ENCODE measurements at regions not wholly inside any gene's neighbourhood (a gene's known extent, or its start where the extent isn't known, plus 50 kb on each side); places are given as distances from the start of the nearest gene placed in this dataset.

- TF ChIP-seq ZBTB40 (IDR thresholded peaks at IDR 0.05) (no peak), ZBTB40 (CRISPR knock-in tag; IDR thresholded peaks at IDR 0.05) (no peak), ZNF830 (CRISPR knock-in tag; IDR thresholded peaks at IDR 0.05) (no peak), KAT7 (CRISPR knock-in tag; IDR thresholded peaks at IDR 0.05; ENCODE audit: borderline replicate concordance) (no peak), SUPT5H (IDR thresholded peaks at IDR 0.05) (no peak), STAG1 (CRISPR knock-in tag; IDR thresholded peaks at IDR 0.05; ENCODE audit: borderline replicate concordance) (no peak), SRSF1 (IDR thresholded peaks at IDR 0.05; ENCODE audit: low read depth, low read length) (no peak), ZEB2 (IDR thresholded peaks at IDR 0.05) (no peak), EZH2 (IDR thresholded peaks at IDR 0.05; ENCODE audit: borderline replicate concordance, low read depth, low read length) (no peak), ZBTB34 (CRISPR knock-in tag; IDR thresholded peaks at IDR 0.05) (no peak), ESRRB (CRISPR knock-in tag; IDR thresholded peaks at IDR 0.05; ENCODE audit: borderline replicate concordance) (no peak)
- TF ChIP-seq, protein P1, sequence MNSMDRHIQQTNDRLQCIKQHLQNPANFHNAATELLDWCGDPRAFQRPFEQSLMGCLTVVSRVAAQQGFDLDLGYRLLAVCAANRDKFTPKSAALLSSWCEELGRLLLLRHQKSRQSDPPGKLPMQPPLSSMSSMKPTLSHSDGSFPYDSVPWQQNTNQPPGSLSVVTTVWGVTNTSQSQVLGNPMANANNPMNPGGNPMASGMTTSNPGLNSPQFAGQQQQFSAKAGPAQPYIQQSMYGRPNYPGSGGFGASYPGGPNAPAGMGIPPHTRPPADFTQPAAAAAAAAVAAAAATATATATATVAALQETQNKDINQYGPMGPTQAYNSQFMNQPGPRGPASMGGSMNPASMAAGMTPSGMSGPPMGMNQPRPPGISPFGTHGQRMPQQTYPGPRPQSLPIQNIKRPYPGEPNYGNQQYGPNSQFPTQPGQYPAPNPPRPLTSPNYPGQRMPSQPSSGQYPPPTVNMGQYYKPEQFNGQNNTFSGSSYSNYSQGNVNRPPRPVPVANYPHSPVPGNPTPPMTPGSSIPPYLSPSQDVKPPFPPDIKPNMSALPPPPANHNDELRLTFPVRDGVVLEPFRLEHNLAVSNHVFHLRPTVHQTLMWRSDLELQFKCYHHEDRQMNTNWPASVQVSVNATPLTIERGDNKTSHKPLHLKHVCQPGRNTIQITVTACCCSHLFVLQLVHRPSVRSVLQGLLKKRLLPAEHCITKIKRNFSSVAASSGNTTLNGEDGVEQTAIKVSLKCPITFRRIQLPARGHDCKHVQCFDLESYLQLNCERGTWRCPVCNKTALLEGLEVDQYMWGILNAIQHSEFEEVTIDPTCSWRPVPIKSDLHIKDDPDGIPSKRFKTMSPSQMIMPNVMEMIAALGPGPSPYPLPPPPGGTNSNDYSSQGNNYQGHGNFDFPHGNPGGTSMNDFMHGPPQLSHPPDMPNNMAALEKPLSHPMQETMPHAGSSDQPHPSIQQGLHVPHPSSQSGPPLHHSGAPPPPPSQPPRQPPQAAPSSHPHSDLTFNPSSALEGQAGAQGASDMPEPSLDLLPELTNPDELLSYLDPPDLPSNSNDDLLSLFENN (IDR thresholded peaks at IDR 0.05; ENCODE audit: low read depth in 2 of 2, low read length in 2 of 2), result no peak
- TF ChIP-seq, protein P2, sequence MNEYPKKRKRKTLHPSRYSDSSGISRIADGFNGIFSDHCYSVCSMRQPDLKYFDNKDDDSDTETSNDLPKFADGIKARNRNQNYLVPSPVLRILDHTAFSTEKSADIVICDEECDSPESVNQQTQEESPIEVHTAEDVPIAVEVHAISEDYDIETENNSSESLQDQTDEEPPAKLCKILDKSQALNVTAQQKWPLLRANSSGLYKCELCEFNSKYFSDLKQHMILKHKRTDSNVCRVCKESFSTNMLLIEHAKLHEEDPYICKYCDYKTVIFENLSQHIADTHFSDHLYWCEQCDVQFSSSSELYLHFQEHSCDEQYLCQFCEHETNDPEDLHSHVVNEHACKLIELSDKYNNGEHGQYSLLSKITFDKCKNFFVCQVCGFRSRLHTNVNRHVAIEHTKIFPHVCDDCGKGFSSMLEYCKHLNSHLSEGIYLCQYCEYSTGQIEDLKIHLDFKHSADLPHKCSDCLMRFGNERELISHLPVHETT (CRISPR knock-in tag; conservative IDR thresholded peaks at IDR 0.05 in 1 of 2, IDR thresholded peaks at IDR 0.05 in 1 of 2), result no peak
Measured at GRCh38 chr13:30072818-30073186, 222.4 kb upstream of the UBL3 start (continued).
